Peyer's patch (tissue), 4 donors: ENCODE measurements at regions not wholly inside any gene's neighbourhood (a gene's known extent, or its start where the extent isn't known, plus 50 kb on each side); places are given as distances from the start of the nearest gene placed in this dataset.

ENCODE experiments used
- DNase-seq, 3 donors: peaks; one replicate each; pipeline ENCODE4 v3.0.0-alpha.2; 2017 to 2019
- H3K27ac ChIP-seq, 4 donors: fragments of 200-600 bp; sonication (generic); one replicate each; pipeline ENCODE4 v1.5.1; 2016 to 2019
- H3K27me3 ChIP-seq, 2 donors: fragments of 200-600 bp; sonication (generic); one replicate each; pipeline ENCODE4 v1.5.1; 2019
- H3K36me3 ChIP-seq, 3 donors: fragments of 200-600 bp; sonication (generic); one replicate each; pipeline ENCODE4 v1.5.1; 2016 to 2019
- H3K4me1 ChIP-seq, 4 donors: fragments of 200-600 bp; sonication (generic); one replicate each; pipeline ENCODE4 v1.5.1; 2016 to 2019
- H3K4me3 ChIP-seq, 4 donors: fragments of 200-600 bp; sonication (generic); 1 replicate in 3 of 4; 2 replicates in 1 of 4; pipeline ENCODE4 v1.5.1; 2016 to 2019; ENCODE audit warnings: mild to moderate bottlenecking in 1 of 4
- H3K9me3 ChIP-seq, 4 donors: fragments of 200-600 bp; sonication (generic); one replicate each; pipeline ENCODE4 v1.5.1; 2016 to 2019; ENCODE audit warnings: mild to moderate bottlenecking in 1 of 4
- CTCF ChIP-seq, 6 experiments: fragments of 450-650 bp in 4 of 6; fragments of 200-600 bp in 2 of 6; sonication (generic) in 1 of 6; IDR thresholded peaks; one replicate each; pipeline ENCODE4 v1.5.1; 2017 to 2019; ENCODE audit warnings: antibody characterized with exemption in 6 of 6, mild to moderate bottlenecking in 3 of 6, moderate library complexity in 1 of 6
- POLR2A ChIP-seq, 2 donors: fragments of 450-650 bp; IDR thresholded peaks; one replicate each; pipeline ENCODE4 v1.5.1; 2017; ENCODE audit warnings: antibody characterized with exemption in 2 of 2, mild to moderate bottlenecking in 2 of 2, moderate library complexity in 2 of 2

- DNase-seq, result no peak
- H3K4me3 ChIP-seq, result no peak overlapping the region
- no peak overlapping the region for H3K27ac ChIP-seq
- no peaks in the 10 kb centered on the region for H3K27me3 ChIP-seq
- no peaks in the 10 kb centered on the region for H3K9me3 ChIP-seq
- H3K36me3 ChIP-seq, result no peaks in the 10 kb centered on the region
- TF ChIP-seq CTCF (IDR thresholded peaks at IDR 0.05) (no peak), POLR2A (IDR thresholded peaks at IDR 0.05) (no peak)
- H3K4me1 ChIP-seq, result no peaks in the 10 kb centered on the region
Observed at GRCh38 chr12:76611533-76611932, 52.0 kb upstream of the OSBPL8 start.

GRCh38 chr12:76614364-76614763 lies 54.8 kb upstream of the OSBPL8 start:
- Histone ChIP-seq H3K36me3 (no peaks in the 10 kb centered on the region), H3K9me3 (no peaks in the 10 kb centered on the region), H3K27me3 (no peaks in the 10 kb centered on the region), H3K27ac (no peak overlapping the region), H3K4me1 (no peaks in the 10 kb centered on the region), H3K4me3 (no peak overlapping the region)
- no peak for DNase-seq
- TF ChIP-seq CTCF (IDR thresholded peaks at IDR 0.05) (no peak), POLR2A (IDR thresholded peaks at IDR 0.05) (no peak)

- H3K27me3 ChIP-seq, result no peaks in the 10 kb centered on the region
- no peaks in the 10 kb centered on the region for H3K9me3 ChIP-seq
- no peak for DNase-seq
- H3K4me1 ChIP-seq, result peaks cover 0 to 7% (median 1%) of the 10 kb centered on the region in 4 donors
- no peaks in the 10 kb centered on the region for H3K36me3 ChIP-seq
- no peak overlapping the region for H3K4me3 ChIP-seq
- H3K27ac ChIP-seq, result no peak overlapping the region
- TF ChIP-seq POLR2A (IDR thresholded peaks at IDR 0.05) (no peak), CTCF (IDR thresholded peaks at IDR 0.05) (no peak)
Observed at GRCh38 chr12:76618031-76618430, 58.5 kb upstream of the OSBPL8 start.

GRCh38 chr12:76621582-76622024 lies 62.0 kb upstream of the OSBPL8 start:
- no peaks in the 10 kb centered on the region for H3K36me3 ChIP-seq
- H3K27me3 ChIP-seq, result no peaks in the 10 kb centered on the region
- no peak for TF ChIP-seq POLR2A (IDR thresholded peaks at IDR 0.05)
- peak; percentile 89 to 99 (median 96) for TF ChIP-seq CTCF (IDR thresholded peaks at IDR 0.05)
- no peak overlapping the region for H3K4me3 ChIP-seq
- no peak overlapping the region for H3K27ac ChIP-seq
- peak; percentile 61 to 90 (median 69) for DNase-seq
- no peaks in the 10 kb centered on the region for H3K9me3 ChIP-seq
- peaks cover 0 to 10% (median 3%) of the 10 kb centered on the region in 4 donors for H3K4me1 ChIP-seq

GRCh38 chr12:76622351-76622750 lies 62.8 kb upstream of the OSBPL8 start:
- Histone ChIP-seq H3K27me3 (no peaks in the 10 kb centered on the region), H3K4me3 (no peak overlapping the region), H3K4me1 (peaks cover 0 to 10% (median 3%) of the 10 kb centered on the region in 4 donors), H3K36me3 (no peaks in the 10 kb centered on the region), H3K9me3 (no peaks in the 10 kb centered on the region), H3K27ac (no peak overlapping the region)
- DNase-seq, result no peak
- no peak for TF ChIP-seq CTCF (IDR thresholded peaks at IDR 0.05)
- TF ChIP-seq POLR2A (IDR thresholded peaks at IDR 0.05), result no peak

GRCh38 chr12:76622915-76623314 lies 63.3 kb upstream of the OSBPL8 start:
- no peak for TF ChIP-seq POLR2A (IDR thresholded peaks at IDR 0.05)
- TF ChIP-seq CTCF (IDR thresholded peaks at IDR 0.05), result no peak
- Histone ChIP-seq H3K4me1 (peaks cover 0 to 10% (median 3%) of the 10 kb centered on the region in 4 donors), H3K36me3 (no peaks in the 10 kb centered on the region), H3K27ac (no peak overlapping the region), H3K4me3 (no peak overlapping the region), H3K9me3 (no peaks in the 10 kb centered on the region), H3K27me3 (no peaks in the 10 kb centered on the region)
- DNase-seq, result no peak
